HG02588 (cell line): ENCODE measurements at regions not wholly inside any gene's neighbourhood (a gene's known extent, or its start where the extent isn't known, plus 50 kb on each side); places are given as distances from the start of the nearest gene placed in this dataset.
"Not testable (repeated sequence)": the region's sequence is repeated elsewhere in the genome, so short reads cannot be mapped to it uniquely, and the experiment has no call there.

ENCODE experiments used
- ATAC-seq: cut with Tn5 transposase; IDR thresholded peaks from one replicate; pipeline ENCODE4 v1.9.1; 2021; ENCODE audit warnings: mild to moderate bottlenecking, moderate library complexity; ENCODE audit not compliant: unreplicated experiment

- no peak for ATAC-seq
These were observed 123.7 kb upstream of the RNF32 start for GRCh38 chr7:156516791-156517378.

GRCh38 chr7:156515911-156516790 is 124.4 kb upstream of the RNF32 start:
- no peak for ATAC-seq

GRCh38 chr7:156514851-156515250 is 125.7 kb upstream of the RNF32 start:
- no peak for ATAC-seq

GRCh38 chr7:156511426-156511825 is 129.1 kb upstream of the RNF32 start:
- no peak for ATAC-seq

- ATAC-seq: no peak
These were observed 129.6 kb upstream of the RNF32 start for GRCh38 chr7:156510966-156511365.

GRCh38 chr7:156509216-156509615 is 131.4 kb upstream of the RNF32 start:
- ATAC-seq: no peak

- no peak for ATAC-seq
These were observed 134.7 kb upstream of the RNF32 start for GRCh38 chr7:156505876-156506275.

- no peak for ATAC-seq
These were observed 135.7 kb upstream of the RNF32 start for GRCh38 chr7:156504687-156505545.

GRCh38 chr7:156504006-156504405 is 136.6 kb upstream of the RNF32 start:
- no peak for ATAC-seq

GRCh38 chr7:156503196-156503595 is 137.4 kb upstream of the RNF32 start:
- ATAC-seq: no peak

GRCh38 chr7:156501815-156502214 is 138.8 kb upstream of the RNF32 start:
- ATAC-seq: not testable (repeated sequence)

GRCh38 chr7:156499247-156499881 is 141.2 kb upstream of the RNF32 start:
- ATAC-seq: no peak

- ATAC-seq: no peak
These were observed 142.6 kb upstream of the RNF32 start for GRCh38 chr7:156497776-156498509.

- ATAC-seq: no peak
These were observed 143.7 kb upstream of the RNF32 start for GRCh38 chr7:156496865-156497264.

- ATAC-seq: no peak
These were observed 144.2 kb upstream of the RNF32 start for GRCh38 chr7:156496363-156496769.

- ATAC-seq: no peak
These were observed 145.6 kb upstream of the RNF32 start for GRCh38 chr7:156494960-156495359.

GRCh38 chr7:156493942-156494341 is 146.6 kb upstream of the RNF32 start:
- ATAC-seq: no peak

- ATAC-seq: no peak
These were observed 148.4 kb upstream of the RNF32 start for GRCh38 chr7:156492170-156492569.

- no peak for ATAC-seq
These were observed 149.1 kb upstream of the RNF32 start for GRCh38 chr7:156491435-156491834.
